ENCODE measurements at regions not wholly inside any gene's neighbourhood (a gene's known extent, or its start where the extent isn't known, plus 50 kb on each side); places are given as distances from the start of the nearest gene placed in this dataset.

GRCh38 chr10:6635784-6636183 is 55.7 kb upstream of the PRKCQ start:
- no peak for TF ChIP-seq CTCF (tag by site-specific recombination; IDR thresholded peaks at IDR 0.05)
- TF ChIP-seq ZNF24 (tag by site-specific recombination; IDR thresholded peaks at IDR 0.05): no peak
- no peak for TF ChIP-seq HOXA7 (CRISPR knock-in tag; IDR thresholded peaks at IDR 0.05; ENCODE audit: borderline replicate concordance)
- TF ChIP-seq ZNF184 (tag by site-specific recombination; IDR thresholded peaks at IDR 0.05): no peak
- no peak for TF ChIP-seq ZNF362 (tag by site-specific recombination; IDR thresholded peaks at IDR 0.05)
- no peak for TF ChIP-seq ZNF280D (tag by site-specific recombination; IDR thresholded peaks at IDR 0.05)
- TF ChIP-seq ZNF148 (tag by site-specific recombination; IDR thresholded peaks at IDR 0.05; ENCODE audit: borderline replicate concordance): no peak
- TF ChIP-seq ZBTB11 (tag by site-specific recombination; conservative IDR thresholded peaks at IDR 0.05; ENCODE audit: low read depth): no peak
- no peak for TF ChIP-seq ZNF76 (tag by site-specific recombination; IDR thresholded peaks at IDR 0.05; ENCODE audit: borderline replicate concordance, low read depth)
- TF ChIP-seq ZBTB49 (tag by site-specific recombination; IDR thresholded peaks at IDR 0.05; ENCODE audit: low read depth): no peak
- no peak for TF ChIP-seq KLF16 (tag by site-specific recombination; IDR thresholded peaks at IDR 0.05)
- TF ChIP-seq YY1 (tag by site-specific recombination; IDR thresholded peaks at IDR 0.05): no peak
- no peak for TF ChIP-seq ZFP37 (tag by site-specific recombination; IDR thresholded peaks at IDR 0.05)

Measured in HEK293 (cell line).